Stimulated activated CD4-positive, alpha-beta T cell treated with anti-CD3 and anti-CD28 coated beads, Interleukin-2, amount 100 ng/mL, for 48 hours (primary cell): ENCODE measurements at regions not wholly inside any gene's neighbourhood (a gene's known extent, or its start where the extent isn't known, plus 50 kb on each side); places are given as distances from the start of the nearest gene placed in this dataset.

Experiments used
- DNase-seq, 2 donors: peaks; one replicate each; pipeline ENCODE4 v3.0.0-alpha.2; 2020

DNA sequence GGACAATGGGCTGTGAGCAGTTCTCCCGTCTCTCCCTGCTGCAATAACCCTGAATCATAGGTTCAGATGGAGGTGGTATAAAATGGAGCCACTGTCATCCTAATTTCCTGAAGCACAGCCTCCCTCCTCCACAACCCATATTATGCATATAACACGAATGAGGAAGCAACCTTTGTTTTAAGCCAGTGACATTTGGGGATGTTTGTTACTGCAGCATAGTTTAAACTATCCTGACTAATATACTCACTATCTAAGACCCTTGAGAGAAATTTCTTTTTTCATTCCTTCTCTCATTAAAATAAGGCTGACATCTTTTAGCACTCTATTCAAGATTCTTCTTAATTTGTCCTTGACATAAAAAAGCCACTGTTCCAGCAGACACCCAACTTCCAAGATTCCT, 413.4 kb downstream of the SOX9 start:
- DNase-seq = no peak

- DNase-seq = no peak
These were observed 414.0 kb downstream of the SOX9 start for GRCh38 chr17:72534776-72535175.

GRCh38 chr17:72535346-72535745, 414.5 kb downstream of the SOX9 start:
- DNase-seq = no peak

DNA sequence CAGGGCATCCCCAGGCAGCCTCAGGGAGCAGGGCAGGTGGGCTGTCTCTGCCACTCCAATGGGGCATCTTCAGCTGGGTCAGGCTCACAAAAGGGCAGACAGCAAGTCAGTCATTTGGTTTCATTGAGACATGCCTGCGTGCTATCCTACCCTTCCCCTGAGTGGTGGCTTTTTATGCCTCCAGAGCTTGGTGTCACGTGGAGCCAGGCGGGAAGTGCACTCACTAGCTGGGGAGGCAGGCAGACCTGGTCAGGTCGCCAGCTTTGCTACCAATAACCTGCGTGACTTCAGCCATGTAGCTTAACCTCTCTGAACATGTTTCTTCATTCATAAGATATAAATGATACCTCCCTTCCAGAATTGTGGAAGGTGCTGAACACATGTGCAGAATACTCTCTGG, 415.0 kb downstream of the SOX9 start:
- DNase-seq = no peak

GRCh38 chr17:72536788-72537187, 416.0 kb downstream of the SOX9 start:
- DNase-seq = no peak

DNA sequence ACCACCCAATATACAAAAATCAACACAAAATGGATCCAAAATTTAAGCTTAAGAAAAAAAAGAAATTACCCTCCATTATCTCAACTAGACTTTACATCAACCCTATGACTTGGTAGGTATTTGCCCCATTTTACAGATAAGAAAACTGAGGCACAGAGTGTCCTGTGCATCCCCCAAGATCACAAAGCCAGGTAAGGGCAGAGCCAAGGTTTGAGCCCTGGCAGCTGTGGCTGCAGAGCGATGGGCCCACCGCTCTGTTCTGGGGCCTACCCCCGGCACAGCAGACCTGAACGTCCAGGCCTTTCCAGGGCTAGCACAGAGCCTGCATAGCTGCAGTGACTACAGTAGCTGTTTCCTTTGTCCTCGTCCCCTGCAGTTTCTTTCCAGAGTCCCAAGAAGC, 417.6 kb downstream of the SOX9 start:
- DNase-seq = no peak

- no peak for DNase-seq
These were observed 418.1 kb downstream of the SOX9 start for GRCh38 chr17:72538901-72539352.

GRCh38 chr17:72539981-72540897, 419.4 kb downstream of the SOX9 start:
- peak; percentile 74 to 75 for DNase-seq

DNA sequence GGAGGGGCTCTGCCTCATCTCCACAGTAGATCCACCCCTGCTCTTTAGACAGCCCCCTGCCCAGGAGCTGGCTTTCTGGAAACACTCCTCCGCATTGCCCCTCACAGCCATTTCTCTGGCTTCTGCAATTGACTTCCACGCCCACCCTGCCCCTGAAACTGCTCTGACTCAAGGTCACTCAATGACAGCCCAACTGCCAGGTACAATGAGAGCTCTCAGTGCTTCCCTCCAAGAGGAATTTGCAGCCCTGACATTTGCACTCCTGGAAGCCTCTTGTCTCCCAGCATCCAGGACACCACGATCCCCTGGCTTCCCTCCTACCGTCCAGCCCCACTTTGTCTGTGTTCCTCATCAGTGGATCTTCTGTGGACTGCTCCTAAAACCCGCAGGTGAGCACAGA, 421.5 kb downstream of the SOX9 start:
- no peak for DNase-seq

- no peak for DNase-seq
These were observed 424.9 kb downstream of the SOX9 start for GRCh38 chr17:72545766-72546165.

DNA sequence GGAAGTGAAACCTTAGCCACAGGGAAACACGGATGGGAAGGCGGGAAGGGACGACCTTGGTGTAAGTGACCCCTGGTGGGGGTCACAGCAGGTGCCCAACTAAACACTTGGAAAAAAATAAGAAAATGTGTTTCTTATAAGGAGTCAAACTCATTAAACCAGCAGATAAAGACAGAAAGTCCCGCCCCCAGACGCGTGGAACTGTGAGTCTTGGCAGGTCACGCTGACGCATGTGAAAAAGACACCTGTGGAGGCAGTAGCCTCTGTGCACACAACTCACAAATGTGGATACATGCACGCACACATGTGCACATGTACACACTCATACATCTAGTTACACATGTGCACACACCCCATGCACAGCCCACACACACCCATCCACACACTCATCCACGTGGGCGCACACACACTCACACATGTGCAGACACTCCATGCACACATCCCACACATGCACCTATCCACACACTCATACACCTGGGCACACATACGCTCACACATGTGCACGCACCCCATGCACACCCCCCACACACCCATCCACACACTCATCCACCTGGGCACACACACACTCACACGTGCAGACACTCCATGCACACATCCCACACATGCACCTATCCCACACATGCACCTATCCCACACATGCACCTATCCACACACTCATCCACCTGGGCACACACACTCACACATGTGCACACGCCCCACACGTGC, 432.4 kb downstream of the SOX9 start:
- DNase-seq = no peak

DNA sequence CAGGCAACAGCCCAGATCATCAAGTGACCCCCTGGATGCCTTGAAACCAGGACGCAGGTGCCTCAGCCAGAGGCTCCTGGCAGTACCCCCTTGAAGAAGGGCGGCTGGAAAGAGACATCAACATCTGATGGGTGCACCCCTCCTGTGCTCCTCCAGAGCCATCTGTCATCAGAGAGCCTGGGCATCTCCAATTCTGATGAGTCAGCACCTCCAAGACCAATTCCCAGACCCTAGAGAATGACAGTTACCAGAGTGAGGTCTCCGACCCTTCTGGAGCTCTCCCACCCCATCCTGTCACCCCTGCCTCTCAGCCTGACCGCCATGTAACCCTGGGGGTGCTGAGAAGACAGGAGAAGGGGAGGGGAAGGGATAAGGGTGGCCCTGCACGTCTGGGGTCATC, 433.7 kb downstream of the SOX9 start:
- DNase-seq = no peak

- no peak for DNase-seq
These were observed 434.2 kb downstream of the SOX9 start for GRCh38 chr17:72555052-72555451.

GRCh38 chr17:72556944-72557826, 436.4 kb downstream of the SOX9 start:
- DNase-seq = peak; percentile 54 to 59

GRCh38 chr17:72558971-72559476, 438.2 kb downstream of the SOX9 start:
- DNase-seq = no peak

GRCh38 chr17:72560303-72561247, 439.8 kb downstream of the SOX9 start:
- DNase-seq = peak; percentile 30 to 33

DNA sequence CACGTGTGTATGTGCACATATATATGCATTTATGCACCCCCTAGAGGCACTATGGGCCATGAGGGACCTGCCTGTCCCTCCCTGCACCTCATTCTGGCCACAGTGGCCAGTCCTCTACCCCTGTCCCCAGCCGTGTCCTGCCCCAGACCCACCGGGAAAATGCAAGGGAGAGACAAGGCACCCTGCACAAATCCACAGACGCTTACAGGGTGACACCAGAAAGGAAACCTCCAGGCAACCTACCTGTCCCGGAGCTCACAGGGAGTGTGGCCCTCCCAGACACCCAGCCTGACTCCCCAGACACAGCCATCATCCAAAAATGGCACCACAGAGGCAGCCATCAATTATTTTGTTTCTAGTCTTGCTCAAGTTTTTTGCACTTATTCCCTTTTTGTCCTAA, 440.4 kb downstream of the SOX9 start:
- no peak for DNase-seq

DNA sequence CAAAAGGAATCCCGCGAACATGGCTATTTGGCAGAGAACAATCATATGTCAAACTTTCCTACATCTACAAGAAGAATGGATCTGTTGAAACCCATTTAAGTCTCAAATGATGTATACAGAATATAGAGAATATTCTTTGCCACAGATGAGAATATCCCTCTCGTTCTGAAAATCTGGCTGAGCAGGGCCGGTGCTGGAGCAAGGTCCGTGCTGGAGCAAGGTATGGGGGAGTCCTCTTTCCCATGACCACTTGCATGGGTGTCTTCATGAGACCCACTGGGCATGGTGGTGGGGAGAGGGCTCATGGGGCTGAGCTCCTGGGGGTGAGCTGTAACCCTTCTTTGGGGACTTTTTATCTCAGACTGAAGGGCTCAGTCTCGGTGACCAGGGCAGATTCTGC, 440.9 kb downstream of the SOX9 start:
- DNase-seq = no peak

DNA sequence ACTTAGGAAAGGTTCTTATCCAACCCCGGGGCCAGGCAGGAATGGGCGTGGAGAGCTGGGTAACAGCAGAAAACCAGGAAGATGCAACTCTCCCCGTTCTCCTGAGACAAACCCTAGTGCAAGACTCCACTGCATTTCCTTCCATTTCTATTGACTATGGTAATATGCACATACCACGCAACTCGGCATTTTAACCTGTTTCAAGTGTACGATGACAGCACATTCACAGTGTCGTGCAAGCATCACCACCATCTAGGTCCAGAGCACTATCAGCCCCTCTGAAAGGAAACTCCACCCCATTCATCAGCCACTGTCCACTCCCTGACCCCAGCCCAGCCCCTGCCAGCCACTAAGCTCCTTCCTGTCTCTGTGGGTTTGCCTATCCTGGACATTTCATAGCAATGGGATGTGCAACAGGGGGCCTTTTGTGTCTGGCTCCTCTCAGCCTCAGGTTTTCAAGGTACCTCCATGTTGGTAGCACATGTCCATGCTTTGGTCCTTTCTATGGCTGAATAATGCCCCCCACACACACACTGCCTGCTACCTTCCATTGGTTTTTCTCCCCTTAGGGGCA, 441.9 kb downstream of the SOX9 start:
- DNase-seq = no peak

- no peak for DNase-seq
These were observed 443.1 kb downstream of the SOX9 start for GRCh38 chr17:72563952-72564351.

DNA sequence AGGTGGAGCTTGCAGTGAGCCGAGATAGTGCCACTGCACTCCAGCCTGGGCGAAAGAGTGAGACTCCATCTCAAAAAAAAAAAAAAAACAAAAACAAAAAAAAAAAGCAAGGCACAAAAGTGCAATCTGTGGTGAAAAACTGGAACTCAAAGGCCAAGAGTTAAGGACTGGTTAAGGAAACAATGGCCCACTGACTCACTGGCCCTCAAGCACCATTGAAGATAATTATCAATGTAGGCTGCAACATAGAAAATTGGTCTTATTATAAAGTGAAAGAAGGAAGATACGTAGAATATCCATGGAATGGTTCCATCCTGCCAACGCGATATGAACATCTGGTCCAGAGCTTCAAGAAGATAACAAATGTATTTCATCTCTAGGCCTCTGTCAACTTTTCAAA, 444.2 kb downstream of the SOX9 start:
- no peak for DNase-seq
